OCI-LY3 (cell line): ENCODE measurements at regions not wholly inside any gene's neighbourhood (a gene's known extent, or its start where the extent isn't known, plus 50 kb on each side); places are given as distances from the start of the nearest gene placed in this dataset.

Experiments
- H2AFZ ChIP-seq: fragments of 200-600, 300-600 bp; shearing (Covaris generic); 2 replicates; pipeline ENCODE4 v1.6.0; 2014; ENCODE audit warnings: antibody characterized with exemption, low read depth, low read length
- H3K27ac ChIP-seq: fragments of 200-600, 300-600 bp; sonication (generic); 2 replicates; pipeline ENCODE4 v1.5.1; 2014; ENCODE audit warnings: mild to moderate bottlenecking, low read length, moderate library complexity, mixed read lengths
- H3K27me3 ChIP-seq: fragments of 200-600, 300-600 bp; sonication (generic); 2 replicates; pipeline ENCODE4 v1.6.1; 2014; ENCODE audit warnings: low read depth, low read length, mixed read lengths
- H3K36me3 ChIP-seq: fragments of 200-600, 300-600 bp; sonication (generic); replicated peaks from 2 replicates; pipeline ENCODE3; 2014; ENCODE audit warnings: low read depth, low read length, mixed read lengths
- H3K4me1 ChIP-seq: fragments of 300-600, 200-600 bp; sonication (generic); 2 replicates; pipeline ENCODE4 v1.6.1; 2014; ENCODE audit warnings: low read length, mixed read lengths
- H3K4me2 ChIP-seq: fragments of 200-600, 300-600 bp; sonication (generic); 2 replicates; pipeline ENCODE4 v1.6.1; 2014; ENCODE audit warnings: low read length, mixed read lengths
- H3K4me3 ChIP-seq: fragments of 300-600, 200-600 bp; sonication (generic); 2 replicates; pipeline ENCODE4 v1.5.1; 2014; ENCODE audit warnings: antibody characterized with exemption, mild to moderate bottlenecking, low read length, moderate library complexity
- H3K79me2 ChIP-seq: fragments of 300-600, 200-600 bp; shearing (Covaris generic); 2 replicates; pipeline ENCODE4 v1.6.1; 2014; ENCODE audit warnings: mild to moderate bottlenecking, low read length, mixed read lengths
- H3K9ac ChIP-seq: fragments of 300-600, 200-600 bp; shearing (Covaris generic); 2 replicates; pipeline ENCODE4 v1.6.0; 2014; ENCODE audit warnings: mild to moderate bottlenecking, low read length, moderate library complexity
- H3K9me3 ChIP-seq: fragments of 200-600, 300-600 bp; shearing (Covaris generic); 2 replicates; pipeline ENCODE4 v1.6.1; 2014; ENCODE audit warnings: low read length, mixed read lengths; ENCODE audit not compliant: insufficient read depth
- H4K20me1 ChIP-seq: fragments of 200-600, 300-600 bp; sonication (generic); 2 replicates; pipeline ENCODE4 v1.6.1; 2016; ENCODE audit warnings: low read length, mixed read lengths; ENCODE audit not compliant: insufficient read depth
- CTCF ChIP-seq: fragments of 200-600, 300-600 bp; sonication (generic); IDR thresholded peaks from 2 replicates; pipeline ENCODE4 v1.5.1; 2014; ENCODE audit warnings: antibody characterized with exemption, low read length, low read depth
- EZH2phosphoT487 ChIP-seq: fragments of 200-600 bp; shearing (Covaris generic); IDR thresholded peaks from 2 replicates; pipeline ENCODE4 v1.6.1; 2018; ENCODE audit warnings: antibody characterized with exemption, mixed run types, low read depth

DNA sequence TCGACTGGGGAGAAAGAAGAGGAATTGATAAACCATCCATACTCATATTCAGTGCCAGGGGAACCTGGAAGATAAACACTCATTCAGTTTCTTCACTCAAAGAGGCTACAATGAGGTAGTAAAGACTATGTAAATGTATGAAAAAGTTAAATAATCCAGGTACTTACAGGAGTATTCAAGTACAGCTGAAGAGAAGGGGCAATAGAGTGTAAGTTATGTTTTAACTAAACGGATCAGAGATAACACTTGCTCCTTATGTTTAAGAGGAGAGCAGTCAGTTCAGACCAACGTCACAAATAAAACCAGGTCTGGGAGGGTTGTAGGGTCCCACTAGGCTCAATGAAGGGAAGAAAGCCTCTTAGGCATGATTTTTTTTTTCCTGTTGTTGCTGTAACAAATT is 358.3 kb upstream of the SMIM21 start:
- Histone ChIP-seq H3K9me3 (no peaks in the 10 kb centered on the region), H3K9ac (no peak overlapping the region), H3K4me2 (no peak overlapping the region), H3K36me3 (no peaks in the 10 kb centered on the region), H3K79me2 (no peaks in the 10 kb centered on the region), H3K27ac (no peak overlapping the region), H3K4me3 (no peak overlapping the region), H2AFZ (no peak overlapping the region), H3K27me3 (peaks cover 9% of the 10 kb centered on the region; the same call in 1 of the 2 replicates), H3K4me1 (no peaks in the 10 kb centered on the region), H4K20me1 (no peaks in the 10 kb centered on the region)
- no peak for TF ChIP-seq EZH2phosphoT487
- TF ChIP-seq CTCF: no peak

DNA sequence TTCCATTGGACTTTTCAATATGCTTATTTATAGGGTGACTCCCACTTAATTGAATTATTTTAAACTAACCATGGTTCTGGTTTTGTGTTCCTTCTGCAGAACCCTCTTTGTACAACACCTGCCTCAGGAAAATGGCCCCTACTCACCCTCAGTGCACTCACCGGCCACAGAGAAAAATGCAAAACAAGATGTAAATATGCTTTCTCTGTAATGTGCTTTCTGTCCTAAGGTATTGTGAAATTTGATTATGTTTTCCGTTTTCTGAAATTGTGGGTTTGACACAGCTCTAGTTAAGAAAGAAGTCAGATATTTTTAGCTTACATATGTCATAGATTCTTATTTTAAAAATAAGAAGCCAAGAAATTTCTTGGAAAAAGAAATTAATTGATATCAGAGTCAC is 357.7 kb upstream of the SMIM21 start:
- Histone ChIP-seq H3K27ac (no peak overlapping the region), H3K27me3 (peaks cover 9% of the 10 kb centered on the region; the same call in 1 of the 2 replicates), H3K4me1 (no peaks in the 10 kb centered on the region), H3K4me3 (no peak overlapping the region), H3K36me3 (no peaks in the 10 kb centered on the region), H4K20me1 (no peaks in the 10 kb centered on the region), H3K9ac (no peak overlapping the region), H2AFZ (no peak overlapping the region), H3K9me3 (no peaks in the 10 kb centered on the region), H3K79me2 (no peaks in the 10 kb centered on the region), H3K4me2 (no peak overlapping the region)
- TF ChIP-seq EZH2phosphoT487 (no peak), CTCF (no peak)

GRCh38 chr18:75784390-75784789 is 356.9 kb upstream of the SMIM21 start:
- Histone ChIP-seq H3K9ac (no peak overlapping the region), H3K27ac (no peak overlapping the region), H3K27me3 (peaks cover 9% of the 10 kb centered on the region; the same call in 1 of the 2 replicates), H2AFZ (no peak overlapping the region), H4K20me1 (no peaks in the 10 kb centered on the region), H3K4me1 (no peaks in the 10 kb centered on the region), H3K36me3 (no peaks in the 10 kb centered on the region), H3K4me2 (no peak overlapping the region), H3K79me2 (no peaks in the 10 kb centered on the region), H3K9me3 (no peaks in the 10 kb centered on the region), H3K4me3 (no peak overlapping the region)
- TF ChIP-seq EZH2phosphoT487 (no peak), CTCF (no peak)

DNA sequence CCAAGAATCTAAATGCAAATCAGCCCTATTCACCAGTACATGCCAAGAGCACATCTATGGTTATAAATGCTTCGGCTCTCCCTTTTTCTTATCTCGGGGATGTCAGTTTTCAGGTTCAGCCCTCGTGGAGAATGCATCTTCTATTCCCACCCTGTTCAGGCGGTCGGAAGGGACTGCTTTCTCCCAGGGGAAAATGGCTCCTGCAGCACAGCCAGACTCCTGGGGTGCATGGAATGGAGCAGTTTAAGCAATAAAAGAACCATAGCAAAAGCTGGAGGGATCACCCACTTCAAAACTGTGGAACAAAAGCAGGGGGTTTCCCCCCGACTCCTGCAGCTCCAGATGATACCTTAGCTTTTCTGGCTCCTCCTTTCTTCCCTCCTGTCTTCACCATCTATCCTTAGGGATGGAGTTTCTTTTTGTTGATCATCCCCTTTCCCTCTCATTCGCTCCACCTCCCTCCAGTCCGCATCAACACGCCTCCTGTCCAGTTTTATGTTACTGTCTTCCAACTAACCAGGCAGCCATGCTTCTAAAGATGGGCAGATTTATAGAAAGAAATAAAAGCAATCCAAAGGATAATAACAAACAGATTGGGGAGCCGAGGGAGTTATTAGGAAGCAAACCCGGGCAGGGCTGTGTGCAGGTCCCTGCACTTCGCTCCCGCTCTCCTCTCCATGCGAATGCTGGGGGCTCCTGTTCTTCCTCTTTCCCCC is 356.2 kb upstream of the SMIM21 start:
- no peak overlapping the region for H3K9ac ChIP-seq
- H3K4me1 ChIP-seq: no peaks in the 10 kb centered on the region
- no peak overlapping the region for H3K27ac ChIP-seq
- TF ChIP-seq CTCF (no peak), EZH2phosphoT487 (no peak)
- H3K27me3 ChIP-seq: peaks cover 9% of the 10 kb centered on the region; the same call in 1 of the 2 replicates
- no peak overlapping the region for H3K4me2 ChIP-seq
- H2AFZ ChIP-seq: no peak overlapping the region
- H3K36me3 ChIP-seq: no peaks in the 10 kb centered on the region
- H3K79me2 ChIP-seq: no peaks in the 10 kb centered on the region
- no peaks in the 10 kb centered on the region for H4K20me1 ChIP-seq
- no peaks in the 10 kb centered on the region for H3K9me3 ChIP-seq
- no peak overlapping the region for H3K4me3 ChIP-seq
